Breast epithelium (tissue), 4 donors: ENCODE measurements at regions not wholly inside any gene's neighbourhood (a gene's known extent, or its start where the extent isn't known, plus 50 kb on each side); places are given as distances from the start of the nearest gene placed in this dataset.

Experiments
- DNase-seq, 2 donors: peaks; one replicate each; pipeline ENCODE4 v3.0.0-alpha.2; 2019; ENCODE audit warnings: low spot score in 2 of 2
- H3K27ac ChIP-seq, 2 donors: fragments of 200-600 bp; sonication (generic) in 1 of 2; one replicate each; pipeline ENCODE4 v1.5.1; 2016 to 2019; ENCODE audit warnings: mild to moderate bottlenecking in 1 of 2
- H3K27me3 ChIP-seq, 2 donors: fragments of 200-600 bp; sonication (generic) in 1 of 2; one replicate each; pipeline versions ENCODE4 v1.5.1 to v1.6.0; 2017 to 2019; ENCODE audit warnings: control low read depth in 1 of 2, mild to moderate bottlenecking in 1 of 2
- H3K36me3 ChIP-seq: fragments of 200-600 bp; one replicate; pipeline ENCODE4 v1.5.1; 2019
- H3K4me1 ChIP-seq, 2 donors: fragments of 200-600 bp; sonication (generic); one replicate each; pipeline ENCODE4 v1.5.1; 2016 to 2019; ENCODE audit warnings: control low read depth in 1 of 2
- H3K4me3 ChIP-seq, 3 donors: fragments of 200-600 bp; sonication (generic); 1 replicate in 2 of 3; 2 replicates in 1 of 3; pipeline ENCODE4 v1.5.1; 2016 to 2019; ENCODE audit warnings: mild to moderate bottlenecking in 3 of 3, moderate library complexity in 2 of 3
- H3K9me3 ChIP-seq, 2 donors: fragments of 200-600 bp; sonication (generic) in 1 of 2; one replicate each; pipeline ENCODE4 v1.5.1; 2016 to 2019; ENCODE audit warnings: control low read depth in 1 of 2
- CTCF ChIP-seq, 3 donors: fragments of 450-650 bp; IDR thresholded peaks; one replicate each; pipeline ENCODE4 v1.5.1; 2016 to 2017; ENCODE audit warnings: antibody characterized with exemption in 3 of 3, mild to moderate bottlenecking in 3 of 3, moderate library complexity in 3 of 3
- POLR2A ChIP-seq: fragments of 450-650 bp; IDR thresholded peaks from one replicate; pipeline ENCODE4 v1.6.1; 2016; ENCODE audit warnings: antibody characterized with exemption, mild to moderate bottlenecking, moderate library complexity
- POLR2AphosphoS5 ChIP-seq, 3 donors: sonication (generic); formaldehyde crosslinking; IDR thresholded peaks; one replicate each; pipeline ENCODE4 v1.6.1; 2017; ENCODE audit warnings: antibody characterized with exemption in 3 of 3
- intact Hi-C: fragments of 100-400 bp; cut with DNase I; formaldehyde crosslinking; loops from one replicate; pipeline ENCODE4 v1.15.1; 2023; ENCODE audit warnings: low total_unique reads

- Histone ChIP-seq H3K4me3 (no peak overlapping the region), H3K4me1 (no peaks in the 10 kb centered on the region), H3K27me3 (no peaks in the 10 kb centered on the region), H3K9me3 (peaks cover 11 to 13% of the 10 kb centered on the region in 2 donors), H3K36me3 (no peaks in the 10 kb centered on the region), H3K27ac (no peak overlapping the region)
- DNase-seq: no peak
- no peak for TF ChIP-seq CTCF (IDR thresholded peaks at IDR 0.05)
- no peak for TF ChIP-seq POLR2AphosphoS5 (IDR thresholded peaks at IDR 0.05)
- no peak for TF ChIP-seq POLR2A
- intact Hi-C loops: no loop called here
These were observed 98.4 kb upstream of the SGIP1 start for GRCh38 chr1:66435541-66435940.

GRCh38 chr1:66436378-66437135 lies 97.4 kb upstream of the SGIP1 start:
- no peak overlapping the region for H3K4me3 ChIP-seq
- no peaks in the 10 kb centered on the region for H3K4me1 ChIP-seq
- H3K27ac ChIP-seq: peak overlapping the region in 1 of 2 donors; percentile 52
- TF ChIP-seq CTCF (IDR thresholded peaks at IDR 0.05): peak in 1 of 3 donors; percentile 42
- TF ChIP-seq POLR2A: no peak
- TF ChIP-seq POLR2AphosphoS5 (IDR thresholded peaks at IDR 0.05): peak in 1 of 3 donors; percentile 33
- peaks cover 5 to 7% of the 10 kb centered on the region in 2 donors for H3K9me3 ChIP-seq
- no peaks in the 10 kb centered on the region for H3K36me3 ChIP-seq
- no peaks in the 10 kb centered on the region for H3K27me3 ChIP-seq
- intact Hi-C loops: no loop called here
- peak in 1 of 2 donors; percentile 35 for DNase-seq

- TF ChIP-seq POLR2A (no peak), CTCF (IDR thresholded peaks at IDR 0.05) (no peak), POLR2AphosphoS5 (IDR thresholded peaks at IDR 0.05) (no peak)
- no peak overlapping the region for H3K4me3 ChIP-seq
- no peaks in the 10 kb centered on the region for H3K27me3 ChIP-seq
- DNase-seq: no peak
- H3K27ac ChIP-seq: peak overlapping the region in 1 of 2 donors; percentile 52
- H3K4me1 ChIP-seq: no peaks in the 10 kb centered on the region
- H3K9me3 ChIP-seq: peaks cover 0 to 3% of the 10 kb centered on the region in 2 donors
- intact Hi-C loops: no loop called here
- H3K36me3 ChIP-seq: no peaks in the 10 kb centered on the region
These were observed 96.9 kb upstream of the SGIP1 start for GRCh38 chr1:66437136-66437401.

- DNase-seq: no peak
- Histone ChIP-seq H3K4me1 (no peaks in the 10 kb centered on the region), H3K27me3 (no peaks in the 10 kb centered on the region), H3K27ac (no peak overlapping the region), H3K9me3 (no peaks in the 10 kb centered on the region), H3K4me3 (no peak overlapping the region), H3K36me3 (no peaks in the 10 kb centered on the region)
- intact Hi-C loops: no loop called here
- TF ChIP-seq CTCF (IDR thresholded peaks at IDR 0.05): no peak
- no peak for TF ChIP-seq POLR2AphosphoS5 (IDR thresholded peaks at IDR 0.05)
- TF ChIP-seq POLR2A: no peak
These were observed 95.9 kb upstream of the SGIP1 start for GRCh38 chr1:66438062-66438461.

- Histone ChIP-seq H3K9me3 (no peaks in the 10 kb centered on the region), H3K4me3 (no peak overlapping the region), H3K36me3 (no peaks in the 10 kb centered on the region), H3K27ac (no peak overlapping the region), H3K4me1 (no peaks in the 10 kb centered on the region), H3K27me3 (no peaks in the 10 kb centered on the region)
- TF ChIP-seq POLR2AphosphoS5 (IDR thresholded peaks at IDR 0.05): no peak
- TF ChIP-seq POLR2A: no peak
- TF ChIP-seq CTCF (IDR thresholded peaks at IDR 0.05): no peak
- intact Hi-C loops: no loop called here
- DNase-seq: no peak
These were observed 95.5 kb upstream of the SGIP1 start for GRCh38 chr1:66438501-66438900.
